GM03348 (cell line): ENCODE measurements at regions not wholly inside any gene's neighbourhood (a gene's known extent, or its start where the extent isn't known, plus 50 kb on each side); places are given as distances from the start of the nearest gene placed in this dataset.
A peak's percentile ranks its signal among the peaks of the same experiment; 100 is the strongest.

Experiments
- DNase-seq: peaks from one replicate; pipeline ENCODE4 v3.0.0; 2012; ENCODE audit warnings: low spot score

- no peak for DNase-seq
Measured at GRCh38 chr17:52384695-52385094, 226.2 kb upstream of the CA10 start.

- peak; percentile 12 for DNase-seq
Measured at GRCh38 chr17:52383493-52384100, 225.1 kb upstream of the CA10 start.

- DNase-seq, result no peak
Measured at GRCh38 chr17:52378860-52379259, 220.3 kb upstream of the CA10 start.

- no peak for DNase-seq
Measured at GRCh38 chr17:52376137-52376536, 217.6 kb upstream of the CA10 start.

- DNase-seq, result no peak
Measured at GRCh38 chr17:52368886-52369285, 210.4 kb upstream of the CA10 start.

- DNase-seq, result no peak
Measured at GRCh38 chr17:52357854-52358253, 199.3 kb upstream of the CA10 start.

GRCh38 chr17:52336796-52337195 is 178.3 kb upstream of the CA10 start:
- no peak for DNase-seq

- DNase-seq, result no peak
Measured at GRCh38 chr17:52306314-52306713, 147.8 kb upstream of the CA10 start.

- no peak for DNase-seq
Measured at GRCh38 chr17:52298881-52299280, 140.4 kb upstream of the CA10 start.

GRCh38 chr17:52297230-52298010 is 138.9 kb upstream of the CA10 start:
- DNase-seq, result no peak

GRCh38 chr17:52294301-52294700 is 135.8 kb upstream of the CA10 start:
- no peak for DNase-seq

GRCh38 chr17:52287611-52288010 is 129.1 kb upstream of the CA10 start:
- no peak for DNase-seq

- DNase-seq, result no peak
Measured at GRCh38 chr17:52283872-52284271, 125.4 kb upstream of the CA10 start.

- no peak for DNase-seq
Measured at GRCh38 chr17:52276381-52277008, 118.0 kb upstream of the CA10 start.

- DNase-seq, result no peak
Measured at GRCh38 chr17:52271781-52272180, 113.3 kb upstream of the CA10 start.

- DNase-seq, result no peak
Measured at GRCh38 chr17:52255347-52255746, 96.8 kb upstream of the CA10 start.

GRCh38 chr17:52244689-52245088 is 86.2 kb upstream of the CA10 start:
- DNase-seq, result no peak

- no peak for DNase-seq
Measured at GRCh38 chr17:52242268-52242667, 83.8 kb upstream of the CA10 start.

- DNase-seq, result no peak
Measured at GRCh38 chr17:52237151-52237550, 78.6 kb upstream of the CA10 start.

- DNase-seq, result no peak
Measured at GRCh38 chr17:52235516-52235915, 77.0 kb upstream of the CA10 start.

GRCh38 chr17:52233632-52234031 is 75.1 kb upstream of the CA10 start:
- no peak for DNase-seq

- no peak for DNase-seq
Measured at GRCh38 chr17:52233176-52233575, 74.7 kb upstream of the CA10 start.

GRCh38 chr17:52228823-52229222 is 70.3 kb upstream of the CA10 start:
- DNase-seq, result no peak
